ENCODE measurements at regions not wholly inside any gene's neighbourhood (a gene's known extent, or its start where the extent isn't known, plus 50 kb on each side); places are given as distances from the start of the nearest gene placed in this dataset.

- TF ChIP-seq POLR2AphosphoS5 (IDR thresholded peaks at IDR 0.05; ENCODE audit: low read depth, low read length), result peak; percentile 64; the same call in 1 of the 2 replicates
- TF ChIP-seq REST (IDR thresholded peaks at IDR 0.05; ENCODE audit: insufficient read depth in 1 of 2, low read depth in 2 of 2, low read length in 1 of 2), result no peak
Measured at GRCh38 chr2:111698743-111699554, 185.0 kb downstream of the ANAPC1 start.
